GM19023 (cell line): ENCODE measurements at regions not wholly inside any gene's neighbourhood (a gene's known extent, or its start where the extent isn't known, plus 50 kb on each side); places are given as distances from the start of the nearest gene placed in this dataset.
"Not testable (repeated sequence)": the region's sequence is repeated elsewhere in the genome, so short reads cannot be mapped to it uniquely, and the experiment has no call there.

ENCODE experiments used
- ATAC-seq: cut with Tn5 transposase; IDR thresholded peaks from one replicate; pipeline ENCODE4 v1.9.1; 2021; ENCODE audit warnings: mild to moderate bottlenecking, moderate library complexity; ENCODE audit not compliant: unreplicated experiment

GRCh38 chr21:26331205-26331980 lies 160.8 kb upstream of the APP start:
- ATAC-seq, result no peak

- no peak for ATAC-seq
Measured at GRCh38 chr21:26320596-26320995, 150.0 kb upstream of the APP start.

GRCh38 chr21:26307640-26308039 lies 137.1 kb upstream of the APP start:
- ATAC-seq, result no peak

- ATAC-seq, result no peak
Measured at GRCh38 chr21:26297851-26298250, 127.3 kb upstream of the APP start.

GRCh38 chr21:26293141-26293946 lies 122.8 kb upstream of the APP start:
- ATAC-seq, result no peak

GRCh38 chr21:26288026-26288425 lies 117.5 kb upstream of the APP start:
- no peak for ATAC-seq

- no peak for ATAC-seq
Measured at GRCh38 chr21:26284531-26284930, 114.0 kb upstream of the APP start.

GRCh38 chr21:26282058-26282457 lies 111.5 kb upstream of the APP start:
- no peak for ATAC-seq

- no peak for ATAC-seq
Measured at GRCh38 chr21:26281506-26281905, 110.9 kb upstream of the APP start.

- ATAC-seq, result no peak
Measured at GRCh38 chr21:26280775-26281174, 110.2 kb upstream of the APP start.

GRCh38 chr21:26280148-26280547 lies 109.6 kb upstream of the APP start:
- no peak for ATAC-seq

- ATAC-seq, result no peak
Measured at GRCh38 chr21:26275801-26276200, 105.2 kb upstream of the APP start.

GRCh38 chr21:26273686-26274313 lies 103.2 kb upstream of the APP start:
- ATAC-seq, result no peak

GRCh38 chr21:26267389-26267788 lies 96.8 kb upstream of the APP start:
- no peak for ATAC-seq

GRCh38 chr21:26246073-26246472 lies 75.5 kb upstream of the APP start:
- no peak for ATAC-seq

GRCh38 chr21:26245428-26245827 lies 74.9 kb upstream of the APP start:
- no peak for ATAC-seq

GRCh38 chr21:26238646-26239045 lies 68.1 kb upstream of the APP start:
- ATAC-seq, result no peak

- ATAC-seq, result no peak
Measured at GRCh38 chr21:26236281-26236680, 65.7 kb upstream of the APP start.

GRCh38 chr21:26233297-26233696 lies 62.7 kb upstream of the APP start:
- ATAC-seq, result not testable (repeated sequence)

GRCh38 chr21:26232491-26232890 lies 61.9 kb upstream of the APP start:
- not testable (repeated sequence) for ATAC-seq

GRCh38 chr21:26227130-26227529 lies 56.6 kb upstream of the APP start:
- ATAC-seq, result no peak

GRCh38 chr21:26226724-26227123 lies 56.2 kb upstream of the APP start:
- ATAC-seq, result no peak
